ENCODE measurements at regions not wholly inside any gene's neighbourhood (a gene's known extent, or its start where the extent isn't known, plus 50 kb on each side); places are given as distances from the start of the nearest gene placed in this dataset.

DNA sequence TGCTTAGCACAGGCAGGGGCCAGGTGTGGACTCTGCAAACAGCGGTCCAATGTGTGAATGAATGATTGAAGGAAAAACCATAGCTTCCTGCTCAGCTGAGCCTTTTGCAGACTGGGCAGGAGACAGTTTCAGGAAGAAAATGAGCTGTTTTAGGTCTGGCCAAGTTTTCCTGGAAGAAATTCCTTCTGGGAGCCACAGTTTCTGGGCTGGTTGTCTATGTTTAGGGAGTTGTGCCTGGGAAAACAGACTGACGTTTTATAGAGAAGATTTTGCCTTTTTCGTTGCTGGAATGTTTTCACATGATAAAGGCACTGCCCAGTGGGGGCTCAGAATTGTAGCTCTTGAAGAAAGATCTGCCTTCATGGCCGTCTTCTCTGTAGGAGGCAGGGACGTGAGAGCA, 255.1 kb downstream of the CCSER2 start:
- no peak for TF ChIP-seq BHLHE40 (IDR thresholded peaks at IDR 0.05; ENCODE audit: low read depth, low read length)
- TF ChIP-seq, protein P1, sequence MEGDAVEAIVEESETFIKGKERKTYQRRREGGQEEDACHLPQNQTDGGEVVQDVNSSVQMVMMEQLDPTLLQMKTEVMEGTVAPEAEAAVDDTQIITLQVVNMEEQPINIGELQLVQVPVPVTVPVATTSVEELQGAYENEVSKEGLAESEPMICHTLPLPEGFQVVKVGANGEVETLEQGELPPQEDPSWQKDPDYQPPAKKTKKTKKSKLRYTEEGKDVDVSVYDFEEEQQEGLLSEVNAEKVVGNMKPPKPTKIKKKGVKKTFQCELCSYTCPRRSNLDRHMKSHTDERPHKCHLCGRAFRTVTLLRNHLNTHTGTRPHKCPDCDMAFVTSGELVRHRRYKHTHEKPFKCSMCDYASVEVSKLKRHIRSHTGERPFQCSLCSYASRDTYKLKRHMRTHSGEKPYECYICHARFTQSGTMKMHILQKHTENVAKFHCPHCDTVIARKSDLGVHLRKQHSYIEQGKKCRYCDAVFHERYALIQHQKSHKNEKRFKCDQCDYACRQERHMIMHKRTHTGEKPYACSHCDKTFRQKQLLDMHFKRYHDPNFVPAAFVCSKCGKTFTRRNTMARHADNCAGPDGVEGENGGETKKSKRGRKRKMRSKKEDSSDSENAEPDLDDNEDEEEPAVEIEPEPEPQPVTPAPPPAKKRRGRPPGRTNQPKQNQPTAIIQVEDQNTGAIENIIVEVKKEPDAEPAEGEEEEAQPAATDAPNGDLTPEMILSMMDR (conservative IDR thresholded peaks at IDR 0.05; ENCODE audit: low read depth, low read length): no peak
- no peak for TF ChIP-seq RAD21 (IDR thresholded peaks at IDR 0.05; ENCODE audit: low read length)
- TF ChIP-seq, protein P2, sequence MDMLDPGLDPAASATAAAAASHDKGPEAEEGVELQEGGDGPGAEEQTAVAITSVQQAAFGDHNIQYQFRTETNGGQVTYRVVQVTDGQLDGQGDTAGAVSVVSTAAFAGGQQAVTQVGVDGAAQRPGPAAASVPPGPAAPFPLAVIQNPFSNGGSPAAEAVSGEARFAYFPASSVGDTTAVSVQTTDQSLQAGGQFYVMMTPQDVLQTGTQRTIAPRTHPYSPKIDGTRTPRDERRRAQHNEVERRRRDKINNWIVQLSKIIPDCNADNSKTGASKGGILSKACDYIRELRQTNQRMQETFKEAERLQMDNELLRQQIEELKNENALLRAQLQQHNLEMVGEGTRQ (IDR thresholded peaks at IDR 0.05; ENCODE audit: low read depth, low read length): no peak
- no peak for TF ChIP-seq MXI1 (IDR thresholded peaks at IDR 0.05; ENCODE audit: borderline replicate concordance, low read depth, low read length)
- TF ChIP-seq MAZ (IDR thresholded peaks at IDR 0.05; ENCODE audit: borderline replicate concordance, low read depth, low read length): no peak
- TF ChIP-seq POLR2A (IDR thresholded peaks at IDR 0.05; ENCODE audit: low read depth, low read length): no peak
- TF ChIP-seq RFX5 (IDR thresholded peaks at IDR 0.05; ENCODE audit: low read depth, low read length): no peak
- TF ChIP-seq CEBPB (IDR thresholded peaks at IDR 0.05; ENCODE audit: low read depth, low read length): no peak
- no peak for TF ChIP-seq RCOR1 (IDR thresholded peaks at IDR 0.05; ENCODE audit: insufficient replicate concordance, low read length)
- no peak for TF ChIP-seq SMC3 (IDR thresholded peaks at IDR 0.05; ENCODE audit: low read depth, low read length)
- no peak for TF ChIP-seq CHD1 (IDR thresholded peaks at IDR 0.05; ENCODE audit: low read depth, low read length)
- TF ChIP-seq NFE2L2 (IDR thresholded peaks at IDR 0.05; ENCODE audit: low read depth, low read length): no peak
